ENCODE measurements at regions not wholly inside any gene's neighbourhood (a gene's known extent, or its start where the extent isn't known, plus 50 kb on each side); places are given as distances from the start of the nearest gene placed in this dataset.

DNA sequence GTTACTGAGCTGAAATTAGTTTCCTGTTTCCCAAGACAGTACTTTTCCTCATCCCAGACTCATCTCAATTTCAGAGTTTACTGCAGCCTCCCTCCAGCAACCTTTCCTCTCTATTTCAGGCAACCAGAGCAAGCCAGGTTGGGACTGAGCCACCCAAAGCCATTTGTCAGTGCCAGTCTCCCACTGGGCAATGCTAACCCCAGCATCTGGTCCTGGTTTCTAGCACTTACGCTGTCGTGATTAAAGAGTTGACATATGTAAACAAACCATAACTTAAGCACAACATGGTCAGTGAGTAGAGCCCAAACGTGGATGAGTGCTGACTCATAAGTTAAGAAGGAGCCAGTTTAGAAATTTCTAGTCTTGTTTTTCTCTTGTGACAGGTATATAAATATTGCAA, 119.6 kb upstream of the BLID start:
- Histone ChIP-seq H3K27ac (no peak overlapping the region), H3K27me3 (no peaks in the 10 kb centered on the region), H4K20me1 (no peaks in the 10 kb centered on the region), H3K4me1 (peaks cover 0 to 16% (median 10%) of the 10 kb centered on the region in 10 experiments; a peak in 17 of 20 replicates), H3K9me3 (replicated peaks in 1 of 11) (peaks cover 0 to 14% (median 9%) of the 10 kb centered on the region in 11 experiments; a peak in 13 of 22 replicates), H3K4me2 (no peak overlapping the region), H3K36me3 (no peaks in the 10 kb centered on the region), H3K4me3 (no peak overlapping the region), H3K9ac (no peak overlapping the region)
- TF ChIP-seq Cebpa-rat (IDR thresholded peaks at IDR 0.05), result no peak

DNA sequence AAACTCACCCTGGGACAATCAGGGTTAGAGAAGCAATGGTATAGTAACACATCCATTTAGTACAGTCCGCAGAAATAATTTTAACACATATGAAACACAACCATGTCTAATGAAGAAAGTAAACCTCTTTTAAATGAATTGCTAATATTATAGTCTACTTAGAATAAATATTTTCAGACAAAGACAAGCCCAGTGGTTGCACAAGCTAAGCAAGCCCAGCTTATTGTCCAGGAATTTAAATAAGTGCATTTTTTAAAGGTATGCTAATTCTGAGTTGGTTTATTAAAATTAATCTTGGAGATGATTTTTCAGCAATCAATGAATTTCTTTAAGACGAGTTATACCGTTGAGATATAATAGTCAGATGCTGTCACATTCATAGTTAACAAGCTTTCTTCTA, 118.8 kb upstream of the BLID start:
- H3K27me3 ChIP-seq, result no peaks in the 10 kb centered on the region
- peak overlapping the region in 2 of 11 experiments; percentile 30 to 37; a peak in 3 of 22 replicates for H3K4me2 ChIP-seq
- no peak overlapping the region for H3K9ac ChIP-seq
- H4K20me1 ChIP-seq, result no peaks in the 10 kb centered on the region
- H3K4me1 ChIP-seq, result peaks cover 7 to 24% (median 18%) of the 10 kb centered on the region in 10 experiments
- H3K36me3 ChIP-seq, result no peaks in the 10 kb centered on the region
- peaks cover 0 to 14% (median 9%) of the 10 kb centered on the region in 11 experiments; a peak in 13 of 22 replicates for H3K9me3 ChIP-seq (replicated peaks in 1 of 11)
- no peak overlapping the region for H3K4me3 ChIP-seq
- TF ChIP-seq Cebpa-rat (IDR thresholded peaks at IDR 0.05), result no peak
- no peak overlapping the region for H3K27ac ChIP-seq

DNA sequence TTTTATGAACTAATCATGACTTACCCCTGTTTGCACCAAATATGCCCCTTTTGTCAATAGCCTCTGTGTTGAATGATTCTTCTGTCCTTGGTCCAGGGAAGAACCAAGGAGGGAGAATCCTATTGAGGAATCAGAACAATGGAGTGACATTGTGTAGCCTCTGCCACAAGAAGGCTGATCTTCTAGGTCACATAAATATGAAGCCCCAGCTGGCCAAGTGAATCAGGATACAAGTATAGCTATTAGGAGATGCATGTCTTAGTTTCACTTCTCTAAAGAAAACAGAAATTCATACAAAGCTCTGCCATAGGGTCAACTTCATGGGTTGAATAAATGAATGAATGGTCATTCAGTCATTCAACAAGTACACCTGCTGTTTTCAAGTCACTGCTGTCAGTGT, 118.2 kb upstream of the BLID start:
- Histone ChIP-seq H3K4me3 (no peak overlapping the region), H4K20me1 (no peaks in the 10 kb centered on the region), H3K9ac (no peak overlapping the region), H3K36me3 (no peaks in the 10 kb centered on the region), H3K4me2 (peak overlapping the region in 10 of 11 experiments; percentile 5 to 43 (median 16); a peak in 11 of 22 replicates), H3K27ac (no peak overlapping the region), H3K4me1 (peaks cover 12 to 30% (median 23%) of the 10 kb centered on the region in 10 experiments), H3K9me3 (replicated peaks in 1 of 11) (peaks cover 0 to 14% (median 9%) of the 10 kb centered on the region in 11 experiments; a peak in 13 of 22 replicates), H3K27me3 (no peaks in the 10 kb centered on the region)
- TF ChIP-seq Cebpa-rat (IDR thresholded peaks at IDR 0.05), result no peak

DNA sequence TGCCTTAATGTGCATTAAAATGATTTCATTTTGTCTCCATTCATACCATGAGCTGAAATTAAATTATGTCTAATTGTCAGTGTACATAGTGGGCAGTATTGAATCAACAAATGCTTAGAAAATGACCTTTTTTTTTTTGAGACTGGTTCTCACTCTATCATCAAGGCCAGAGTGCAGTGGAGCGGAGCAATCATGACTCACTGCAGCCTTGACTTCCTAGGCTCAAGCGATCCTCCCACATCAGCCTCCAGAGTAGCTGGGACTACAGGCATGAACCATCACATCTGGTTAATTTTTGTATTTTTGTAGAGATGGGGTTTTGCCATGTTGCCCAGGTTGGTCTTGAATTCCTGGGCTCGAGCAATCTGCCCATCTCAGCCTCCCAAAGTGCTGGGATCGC, 117.0 kb upstream of the BLID start:
- no peak for TF ChIP-seq Cebpa-rat (IDR thresholded peaks at IDR 0.05)
- Histone ChIP-seq H4K20me1 (no peaks in the 10 kb centered on the region), H3K9ac (no peak overlapping the region), H3K27ac (no peak overlapping the region), H3K4me2 (0 out of 22 replicates have a peak overlapping the region, but pooled peaks of 1 of the 11 experiments have one; percentile 1), H3K27me3 (no peaks in the 10 kb centered on the region; a peak in 2 of 22 replicates), H3K36me3 (no peaks in the 10 kb centered on the region), H3K9me3 (replicated peaks in 1 of 11) (peaks cover 0 to 12% (median 8%) of the 10 kb centered on the region in 11 experiments; a peak in 13 of 22 replicates), H3K4me1 (peaks cover 20 to 42% (median 36%) of the 10 kb centered on the region in 10 experiments), H3K4me3 (no peak overlapping the region)

DNA sequence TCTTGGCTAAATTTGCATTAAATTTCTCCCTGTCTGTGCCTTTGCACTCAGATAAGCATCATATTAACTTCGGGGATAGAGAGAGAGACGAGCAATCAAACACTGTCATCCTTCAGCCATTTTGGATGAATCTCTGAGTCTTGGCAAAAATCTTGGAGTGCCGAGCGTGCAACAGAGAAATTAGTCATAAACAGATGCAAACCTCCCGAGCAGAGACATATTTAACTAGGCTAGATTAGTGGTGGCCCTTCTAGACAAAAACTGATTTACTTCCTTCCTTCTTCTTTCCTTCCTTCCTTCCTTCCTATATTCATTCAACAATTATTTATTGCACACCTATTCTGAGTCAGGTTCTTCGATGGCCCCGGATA, 114.4 kb upstream of the BLID start:
- Histone ChIP-seq H3K4me3 (no peak overlapping the region), H3K36me3 (no peaks in the 10 kb centered on the region), H3K9me3 (replicated peaks in 1 of 11) (no peaks in the 10 kb centered on the region), H4K20me1 (no peaks in the 10 kb centered on the region), H3K9ac (no peak overlapping the region), H3K4me2 (peak overlapping the region; percentile 59 to 81 (median 72); a peak in 20 of 22 replicates), H3K4me1 (peaks cover 33 to 68% (median 54%) of the 10 kb centered on the region in 10 experiments), H3K27ac (no peak overlapping the region), H3K27me3 (peaks cover 0 to 2% (median 0%) of the 10 kb centered on the region in 11 experiments; a peak in 2 of 22 replicates)
- no peak for TF ChIP-seq Cebpa-rat (IDR thresholded peaks at IDR 0.05)

DNA sequence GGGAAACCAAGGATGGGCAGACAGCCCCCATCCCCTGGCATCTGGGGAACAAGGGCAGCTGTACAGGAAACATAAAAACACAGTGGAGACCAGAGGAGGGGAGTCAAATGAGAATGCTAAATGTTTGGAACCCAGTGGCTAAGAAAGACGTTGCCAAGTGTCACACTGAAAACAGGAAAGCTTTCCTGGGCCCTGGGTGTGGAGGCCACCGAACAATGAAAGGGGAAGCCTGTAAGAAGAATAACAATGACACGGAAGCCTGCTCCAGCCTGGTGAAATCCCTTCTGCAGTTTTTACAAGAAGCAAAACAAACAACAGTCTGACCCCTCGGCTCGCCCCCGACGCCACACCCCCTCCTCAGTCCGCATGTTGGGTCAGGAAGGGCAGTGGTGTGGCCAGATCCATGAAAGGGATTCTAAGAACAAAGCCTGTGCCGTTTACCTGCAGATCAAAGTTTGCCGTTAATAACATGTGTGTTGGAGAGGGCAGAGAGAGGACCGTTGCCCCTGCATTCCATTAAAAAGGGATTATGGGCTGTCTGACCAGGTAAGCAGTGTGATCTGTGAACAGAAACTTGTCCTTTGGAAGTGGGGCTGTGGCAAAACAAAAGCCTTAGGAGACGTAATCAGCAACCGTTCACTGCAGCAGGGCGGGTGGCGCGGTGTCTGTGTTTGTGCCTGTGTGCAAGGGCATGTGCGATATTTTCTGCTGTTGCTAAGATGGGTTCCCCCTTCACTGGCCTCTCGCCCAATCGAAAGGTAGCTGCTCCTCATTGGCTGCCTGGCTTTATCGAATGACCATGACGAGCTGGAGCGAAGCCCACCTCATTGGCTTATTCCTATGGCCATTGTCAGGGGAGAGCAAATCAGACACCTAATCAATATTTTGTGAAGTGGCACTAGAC, 113.7 kb upstream of the BLID start:
- peaks cover 0 to 8% (median 0%) of the 10 kb centered on the region in 11 experiments; a peak in 2 of 22 replicates for H3K27me3 ChIP-seq
- H3K4me2 ChIP-seq, result peak overlapping the region; percentile 59 to 81 (median 72)
- TF ChIP-seq Cebpa-rat (IDR thresholded peaks at IDR 0.05), result no peak
- peak overlapping the region in 1 of 11 experiments; percentile 21; a peak in 1 of 22 replicates for H3K27ac ChIP-seq
- H3K36me3 ChIP-seq, result no peaks in the 10 kb centered on the region
- no peaks in the 10 kb centered on the region for H4K20me1 ChIP-seq
- no peak overlapping the region; a peak in 1 of 20 replicates for H3K4me3 ChIP-seq
- no peaks in the 10 kb centered on the region for H3K9me3 ChIP-seq (replicated peaks in 1 of 11)
- 0 out of 22 replicates have a peak overlapping the region, but pooled peaks of 1 of the 11 experiments have one; percentile 31 for H3K9ac ChIP-seq
- peaks cover 33 to 75% (median 54%) of the 10 kb centered on the region in 10 experiments for H3K4me1 ChIP-seq

DNA sequence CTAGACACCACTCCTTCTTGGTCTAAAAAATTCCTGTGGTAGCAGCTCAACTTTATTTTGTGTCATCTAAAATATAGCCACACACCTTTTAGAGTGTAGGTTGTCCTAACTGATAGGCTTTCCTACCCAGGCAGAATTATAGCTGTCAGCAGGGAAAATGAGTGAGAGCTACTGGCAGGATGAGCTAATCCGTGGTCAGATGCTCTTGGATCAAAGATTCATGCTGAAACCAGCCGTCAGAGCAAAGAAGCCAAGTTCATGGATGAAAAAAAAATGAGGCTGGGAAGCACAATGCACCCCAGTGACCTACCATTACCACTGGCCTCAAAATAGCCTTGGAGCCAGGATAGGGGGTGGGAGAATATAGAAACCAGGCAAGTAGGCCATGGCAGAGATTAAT, 113.1 kb upstream of the BLID start:
- peaks cover 31 to 72% (median 51%) of the 10 kb centered on the region in 10 experiments for H3K4me1 ChIP-seq
- peak overlapping the region; percentile 59 to 81 (median 72) for H3K4me2 ChIP-seq
- H3K27me3 ChIP-seq, result peaks cover 0 to 11% (median 0%) of the 10 kb centered on the region in 11 experiments; a peak in 2 of 22 replicates
- H4K20me1 ChIP-seq, result no peaks in the 10 kb centered on the region
- no peaks in the 10 kb centered on the region for H3K36me3 ChIP-seq
- no peak for TF ChIP-seq Cebpa-rat (IDR thresholded peaks at IDR 0.05)
- no peaks in the 10 kb centered on the region for H3K9me3 ChIP-seq (replicated peaks in 1 of 11)
- H3K9ac ChIP-seq, result no peak overlapping the region
- H3K4me3 ChIP-seq, result no peak overlapping the region; a peak in 1 of 20 replicates
- no peak overlapping the region for H3K27ac ChIP-seq

DNA sequence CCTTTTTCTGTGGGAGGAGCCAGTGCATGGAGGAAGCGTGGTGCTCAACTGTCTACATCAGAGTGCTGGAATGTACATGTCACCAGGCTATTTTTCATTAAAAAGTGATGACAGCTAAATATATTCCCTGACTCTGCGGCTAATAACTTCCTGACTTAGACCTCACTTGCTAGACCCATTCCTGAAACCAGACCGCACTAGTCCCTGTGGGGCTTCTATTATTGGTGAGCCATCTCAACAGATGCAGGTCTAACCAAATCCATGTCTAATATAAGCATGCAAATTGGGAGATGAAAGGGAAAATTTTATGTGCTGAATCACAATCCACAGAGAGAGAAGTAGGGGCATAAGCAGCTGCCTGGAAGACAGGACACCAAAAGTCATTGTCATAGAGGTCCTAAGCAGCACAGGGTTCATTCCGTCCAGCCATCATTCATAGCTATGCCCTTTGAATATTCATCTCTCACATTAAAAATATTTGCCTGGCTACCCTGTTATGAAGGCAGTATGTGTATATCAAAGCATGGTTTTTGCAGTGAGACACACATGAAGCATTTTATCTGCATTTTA, 110.9 kb upstream of the BLID start:
- TF ChIP-seq Cebpa-rat (IDR thresholded peaks at IDR 0.05), result no peak
- Histone ChIP-seq H4K20me1 (no peaks in the 10 kb centered on the region), H3K4me2 (peak overlapping the region; percentile 54 to 81 (median 67)), H3K4me1 (peaks cover 27 to 66% (median 45%) of the 10 kb centered on the region in 10 experiments), H3K36me3 (no peaks in the 10 kb centered on the region), H3K4me3 (peak overlapping the region in 1 of 10 experiments; percentile 12; a peak in 1 of 20 replicates), H3K9ac (no peak overlapping the region), H3K27me3 (peaks cover 0 to 11% (median 0%) of the 10 kb centered on the region in 11 experiments; a peak in 2 of 22 replicates), H3K27ac (no peak overlapping the region; a peak in 1 of 22 replicates), H3K9me3 (replicated peaks in 1 of 11) (no peaks in the 10 kb centered on the region; a peak in 1 of 22 replicates)

DNA sequence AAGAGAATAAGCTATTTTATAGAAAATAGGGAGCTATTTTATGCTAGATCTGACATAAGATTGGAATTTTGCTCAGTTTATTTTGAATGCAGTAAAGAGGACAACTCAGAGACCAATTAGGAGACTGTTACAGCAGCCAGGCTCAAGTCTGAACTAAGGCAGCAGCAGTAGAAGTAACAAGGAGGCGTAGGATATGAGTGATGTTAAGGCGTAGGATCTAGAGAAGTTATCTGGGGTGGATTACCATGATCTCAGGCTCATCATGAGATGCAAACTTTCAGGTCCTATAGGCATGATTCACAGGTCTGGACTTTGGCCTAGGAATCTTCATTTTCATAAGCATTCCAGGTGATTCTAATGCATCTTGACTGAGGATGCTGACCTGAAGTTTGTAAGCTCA, 108.9 kb upstream of the BLID start:
- peaks cover 22 to 54% (median 37%) of the 10 kb centered on the region in 10 experiments for H3K4me1 ChIP-seq
- H3K27me3 ChIP-seq, result peaks cover 0 to 11% (median 0%) of the 10 kb centered on the region in 11 experiments; a peak in 2 of 22 replicates
- no peaks in the 10 kb centered on the region for H3K36me3 ChIP-seq
- peak overlapping the region in 4 of 11 experiments; percentile 7 to 80 (median 14); a peak in 4 of 22 replicates for H3K4me2 ChIP-seq
- no peak overlapping the region for H3K9ac ChIP-seq
- H3K9me3 ChIP-seq (replicated peaks in 1 of 11), result no peaks in the 10 kb centered on the region; a peak in 1 of 22 replicates
- H4K20me1 ChIP-seq, result no peaks in the 10 kb centered on the region
- no peak overlapping the region for H3K27ac ChIP-seq
- no peak for TF ChIP-seq Cebpa-rat (IDR thresholded peaks at IDR 0.05)
- no peak overlapping the region for H3K4me3 ChIP-seq
